Stimulated activated naive B cell treated with anti-CD40 and anti-IgM and Interleukin-4, amounts not matched to agents 10 μg/mL and 1 μg/mL and 100 μg/mL, for 72 hours (primary cell): ENCODE measurements at regions not wholly inside any gene's neighbourhood (a gene's known extent, or its start where the extent isn't known, plus 50 kb on each side); places are given as distances from the start of the nearest gene placed in this dataset.
A peak's percentile ranks its signal among the peaks of the same experiment; 100 is the strongest.

Source experiments
- ATAC-seq, 2 donors: fragments of 150-1000 bp; cut with Tn5 transposase; replicated peaks; 2 replicates each; pipeline ENCODE4 v1.10.0; 2021; ENCODE audit warnings: moderate library complexity in 1 of 2
- DNase-seq: peaks from one replicate; pipeline ENCODE4 v3.0.0; 2021
- H3K27ac Mint-ChIP-seq: one replicate; pipeline ENCODE4 v1.8.0; 2022; ENCODE audit warnings: mild to moderate bottlenecking, mixed read lengths
- H3K27me3 Mint-ChIP-seq, 2 donors: one replicate each; pipeline ENCODE4 v1.8.0; 2022; ENCODE audit warnings: mixed read lengths in 2 of 2
- H3K36me3 Mint-ChIP-seq, 2 donors: one replicate each; pipeline ENCODE4 v1.8.0; 2022; ENCODE audit warnings: mixed read lengths in 2 of 2, mild to moderate bottlenecking in 1 of 2
- H3K4me1 Mint-ChIP-seq, 2 donors: one replicate each; pipeline ENCODE4 v1.8.0; 2022; ENCODE audit warnings: mixed read lengths in 2 of 2, mild to moderate bottlenecking in 1 of 2
- H3K4me3 Mint-ChIP-seq, 2 donors: one replicate each; pipeline ENCODE4 v1.8.0; 2022; ENCODE audit warnings: mild to moderate bottlenecking in 2 of 2, mixed read lengths in 2 of 2, moderate library complexity in 1 of 2
- H3K9me3 Mint-ChIP-seq, 2 donors: one replicate each; pipeline ENCODE4 v1.8.0; 2022; ENCODE audit warnings: mixed read lengths in 2 of 2, mild to moderate bottlenecking in 1 of 2

DNA sequence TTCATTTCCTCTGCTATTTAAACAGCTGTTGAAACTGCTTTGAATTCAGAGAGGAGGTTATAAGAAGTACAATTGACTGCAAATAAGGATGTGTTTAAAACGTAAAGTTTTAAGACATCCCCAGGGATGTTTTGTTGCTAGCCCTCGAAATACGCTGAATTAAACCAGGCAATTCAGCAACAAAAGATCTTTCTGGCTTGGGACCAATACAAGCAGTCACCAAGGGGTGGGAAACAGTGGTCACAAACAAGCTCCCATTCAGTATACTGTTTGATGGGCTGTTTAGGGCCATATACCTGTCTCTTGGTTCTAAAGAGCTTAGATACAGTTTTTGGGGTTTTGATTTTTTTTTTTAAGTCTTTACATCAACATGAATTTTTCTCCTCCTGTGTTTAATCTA lies 446.3 kb upstream of the POT1 start:
- Mint-ChIP-seq H3K9me3 (no peaks in the 10 kb centered on the region), H3K4me1 (no peaks in the 10 kb centered on the region), H3K27ac (no peak overlapping the region), H3K4me3 (no peak overlapping the region), H3K27me3 (no peaks in the 10 kb centered on the region), H3K36me3 (no peaks in the 10 kb centered on the region)
- no peak for ATAC-seq
- no peak for DNase-seq

DNA sequence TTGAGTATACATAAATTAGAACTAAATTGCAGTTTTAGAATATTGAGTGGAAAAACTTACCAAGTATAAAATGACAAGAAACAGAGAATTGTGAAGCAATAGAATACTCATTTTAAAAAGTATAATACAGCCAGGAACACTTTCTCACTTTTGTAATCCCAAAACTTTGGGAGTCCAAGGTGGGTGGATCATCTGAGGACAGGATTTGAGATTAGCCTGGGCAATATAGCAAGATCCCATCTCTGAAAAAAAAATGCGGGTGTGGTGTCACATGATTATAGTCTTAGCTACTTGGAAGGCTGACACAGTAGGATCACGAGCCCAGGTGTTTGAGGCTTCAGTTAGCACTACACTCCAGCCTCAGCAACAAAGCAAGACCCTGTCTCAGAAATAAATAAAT lies 440.9 kb upstream of the POT1 start:
- Mint-ChIP-seq H3K4me1 (no peaks in the 10 kb centered on the region), H3K9me3 (no peaks in the 10 kb centered on the region), H3K27ac (no peak overlapping the region), H3K36me3 (no peaks in the 10 kb centered on the region), H3K27me3 (no peaks in the 10 kb centered on the region), H3K4me3 (no peak overlapping the region)
- DNase-seq (no peak), ATAC-seq (no peak)

DNA sequence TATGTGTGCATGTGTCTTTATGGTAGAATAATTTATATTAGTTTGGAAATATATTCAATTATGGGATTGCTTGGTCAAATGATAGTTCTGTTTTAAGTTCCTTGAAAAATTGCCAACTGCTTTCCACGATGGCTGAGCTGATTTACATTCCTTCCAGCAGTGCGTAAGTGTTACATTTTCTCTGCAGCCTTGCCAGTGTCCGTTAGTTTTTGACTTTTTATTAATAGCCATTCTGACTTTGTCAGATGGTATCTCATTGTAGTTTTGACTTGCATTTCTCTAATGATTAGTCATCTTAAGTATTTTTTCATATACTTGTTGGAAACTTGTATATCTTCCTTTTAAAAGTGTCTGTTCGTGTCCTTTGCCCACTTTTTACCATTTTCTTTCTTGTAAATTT lies 434.2 kb upstream of the POT1 start:
- Mint-ChIP-seq H3K27ac (no peak overlapping the region), H3K36me3 (no peaks in the 10 kb centered on the region), H3K27me3 (no peaks in the 10 kb centered on the region), H3K9me3 (peaks cover 1 to 4% of the 10 kb centered on the region in 2 donors), H3K4me3 (no peak overlapping the region), H3K4me1 (no peaks in the 10 kb centered on the region)
- ATAC-seq (no peak), DNase-seq (no peak)

DNA sequence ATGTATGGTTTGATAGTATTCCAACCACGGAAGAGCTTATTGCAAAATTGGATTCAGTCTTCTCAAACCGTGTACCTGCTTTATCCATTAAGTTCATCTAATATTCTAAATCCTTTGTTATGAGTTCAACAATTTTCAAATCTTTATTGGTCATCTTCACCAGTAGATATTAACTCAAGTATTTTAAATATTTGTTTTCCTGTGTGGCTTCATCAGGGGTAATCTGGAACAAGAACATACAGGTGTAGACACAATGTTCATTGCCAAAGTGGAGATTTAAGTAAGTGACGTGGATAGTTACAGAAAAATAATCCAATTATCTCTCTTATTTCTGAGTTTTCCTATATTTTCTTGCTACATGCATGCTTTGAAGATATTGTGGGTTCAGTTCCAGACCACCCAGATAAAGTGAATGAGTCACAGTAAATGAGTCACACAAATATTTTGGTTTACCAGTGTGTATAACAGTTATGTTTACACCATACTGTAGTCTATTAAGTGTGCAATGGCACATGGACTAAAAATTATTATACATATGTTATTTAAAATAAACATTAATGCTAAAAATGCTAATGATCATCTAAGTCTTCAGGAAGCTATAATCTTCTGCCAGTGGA lies 429.0 kb upstream of the POT1 start:
- H3K27ac Mint-ChIP-seq: no peak overlapping the region
- no peak for ATAC-seq
- no peaks in the 10 kb centered on the region for H3K27me3 Mint-ChIP-seq
- no peak for DNase-seq
- H3K4me3 Mint-ChIP-seq: no peak overlapping the region
- H3K36me3 Mint-ChIP-seq: no peaks in the 10 kb centered on the region
- no peaks in the 10 kb centered on the region for H3K4me1 Mint-ChIP-seq
- peaks cover 4 to 5% of the 10 kb centered on the region in 2 donors for H3K9me3 Mint-ChIP-seq

DNA sequence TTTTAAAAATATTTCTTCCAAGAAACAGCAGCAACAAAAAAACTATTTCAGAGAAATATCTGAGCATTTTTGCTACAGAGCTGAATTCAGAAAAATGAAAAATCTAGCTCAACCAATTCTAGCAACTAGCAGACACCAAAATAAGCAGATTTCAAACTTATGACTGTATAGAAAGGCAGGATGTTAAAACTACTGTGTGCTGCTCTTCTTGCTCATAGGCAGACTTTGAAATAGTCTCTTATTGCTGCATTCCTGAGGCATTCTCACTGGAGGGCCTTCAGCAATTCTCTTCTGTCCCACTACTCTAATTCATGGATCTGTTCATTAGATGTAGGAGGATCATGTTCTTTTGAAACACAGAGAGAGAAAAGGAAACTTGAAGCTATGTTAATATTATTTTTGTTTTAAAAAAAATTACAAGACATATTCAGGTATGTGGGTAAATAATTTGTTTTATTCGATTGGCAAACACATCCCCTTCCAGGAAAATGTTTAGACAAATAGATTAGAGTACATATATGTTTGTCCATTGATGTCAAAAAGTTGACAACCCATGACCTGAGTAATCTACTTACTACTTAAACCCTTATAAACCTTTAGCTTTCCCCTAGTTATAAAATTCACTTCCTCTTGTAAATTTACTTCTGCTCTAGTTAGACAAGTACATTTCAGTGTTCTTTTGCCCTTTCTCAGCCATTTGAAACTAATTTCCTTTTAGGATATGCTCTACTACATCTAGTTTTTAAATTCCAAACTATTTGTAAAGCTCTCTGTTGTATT lies 428.2 kb upstream of the POT1 start:
- no peak overlapping the region for H3K27ac Mint-ChIP-seq
- ATAC-seq (no peak), DNase-seq (no peak)
- H3K4me3 Mint-ChIP-seq: no peak overlapping the region
- H3K36me3 Mint-ChIP-seq: no peaks in the 10 kb centered on the region
- H3K9me3 Mint-ChIP-seq: peaks cover 4 to 5% of the 10 kb centered on the region in 2 donors
- H3K27me3 Mint-ChIP-seq: no peaks in the 10 kb centered on the region
- H3K4me1 Mint-ChIP-seq: no peaks in the 10 kb centered on the region

DNA sequence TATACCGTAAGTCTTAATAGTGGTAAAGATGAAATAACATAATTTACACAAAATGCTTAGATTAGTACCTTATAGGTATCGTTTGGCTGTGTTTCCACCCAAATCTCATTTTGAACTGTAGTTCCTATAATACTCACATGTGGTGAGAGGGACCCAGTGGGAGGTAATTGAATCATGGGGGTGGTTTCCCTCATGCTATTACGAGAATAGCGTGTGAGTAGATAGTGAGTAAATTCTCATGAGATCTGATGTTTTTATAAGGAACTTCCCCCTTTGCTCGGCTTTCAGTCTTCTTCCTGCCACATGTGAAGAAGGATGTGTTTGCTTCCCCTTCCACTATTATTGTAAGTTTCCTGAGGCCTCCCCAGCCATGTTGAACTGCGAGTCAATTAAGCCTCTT lies 426.3 kb upstream of the POT1 start:
- Mint-ChIP-seq H3K9me3 (peaks cover 4 to 5% of the 10 kb centered on the region in 2 donors), H3K4me3 (peak overlapping the region in 1 of 2 donors; percentile 51), H3K27me3 (no peaks in the 10 kb centered on the region), H3K36me3 (no peaks in the 10 kb centered on the region), H3K4me1 (peaks cover 0 to 6% of the 10 kb centered on the region in 2 donors), H3K27ac (no peak overlapping the region)
- ATAC-seq: peak; percentile 94 to 97
- peak; percentile 22 for DNase-seq

DNA sequence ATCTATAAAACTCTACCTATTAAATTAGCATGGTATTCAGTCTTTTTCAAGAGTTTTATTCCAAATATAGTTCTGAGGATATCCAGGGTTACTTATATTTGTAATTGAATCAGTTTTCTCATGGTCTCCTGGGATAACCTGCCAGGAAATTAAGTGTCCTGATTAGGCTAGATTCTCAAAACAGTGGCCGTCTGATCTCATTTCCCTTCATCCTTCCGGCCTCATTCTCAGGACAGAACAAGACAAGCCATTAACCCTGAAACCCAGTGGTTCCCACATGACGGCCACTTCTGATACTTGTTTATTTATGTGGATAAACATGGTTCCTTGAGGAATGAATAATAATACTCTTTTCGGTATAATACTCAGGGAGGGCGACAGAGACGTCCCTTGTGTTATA lies 417.6 kb upstream of the POT1 start:
- ATAC-seq (no peak), DNase-seq (no peak)
- Mint-ChIP-seq H3K36me3 (no peaks in the 10 kb centered on the region), H3K4me1 (peaks cover 0 to 6% of the 10 kb centered on the region in 2 donors), H3K27me3 (no peaks in the 10 kb centered on the region), H3K4me3 (no peak overlapping the region), H3K9me3 (peaks cover 0 to 2% of the 10 kb centered on the region in 2 donors), H3K27ac (no peak overlapping the region)

DNA sequence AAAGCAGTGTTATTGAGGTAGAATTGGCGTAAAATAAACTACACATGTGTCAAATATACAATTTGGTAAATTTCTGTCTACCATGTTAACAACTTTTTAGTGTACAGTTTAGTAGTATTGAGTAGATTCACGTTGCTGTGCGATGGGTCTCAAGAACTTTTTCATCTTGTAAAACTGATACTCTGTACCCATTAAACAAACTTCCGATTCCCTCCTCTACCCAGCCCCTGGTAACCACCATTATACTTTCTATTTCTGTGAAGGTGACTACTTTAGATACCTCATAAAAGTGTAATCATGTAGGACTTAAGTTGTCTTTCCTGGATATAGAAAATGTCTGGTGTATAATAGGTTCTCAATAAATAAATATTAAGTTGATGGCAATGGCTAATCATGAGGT lies 408.5 kb upstream of the POT1 start:
- ATAC-seq (no peak), DNase-seq (no peak)
- H3K4me1 Mint-ChIP-seq: no peaks in the 10 kb centered on the region

DNA sequence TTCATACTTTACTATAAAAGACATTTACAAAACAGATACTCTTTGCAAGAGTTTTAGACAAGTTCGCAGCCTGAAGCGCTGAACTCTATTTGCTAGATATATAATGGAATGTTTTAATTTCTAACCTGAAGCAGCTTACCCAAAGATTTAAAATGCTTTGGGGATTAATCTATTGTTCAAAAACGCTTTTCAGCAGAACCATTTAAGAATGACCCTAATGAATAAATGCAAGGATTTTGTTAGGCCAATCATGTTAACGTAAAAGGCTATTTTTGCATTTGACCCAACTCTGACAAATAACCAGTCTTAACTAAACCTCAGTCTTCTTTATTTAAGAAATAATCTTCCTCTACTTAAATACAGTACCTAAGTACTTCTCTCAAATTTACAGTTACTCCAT lies 406.7 kb upstream of the POT1 start:
- ATAC-seq (no peak), DNase-seq (no peak)
- Mint-ChIP-seq H3K27ac (no peak overlapping the region), H3K4me1 (no peaks in the 10 kb centered on the region), H3K4me3 (no peak overlapping the region), H3K27me3 (no peaks in the 10 kb centered on the region), H3K9me3 (peaks cover 0 to 8% of the 10 kb centered on the region in 2 donors), H3K36me3 (no peaks in the 10 kb centered on the region)

More for the DNA sequence above, 408.5 kb upstream of the POT1 start:
- H3K27ac Mint-ChIP-seq: no peak overlapping the region
- no peak overlapping the region for H3K4me3 Mint-ChIP-seq
- H3K9me3 Mint-ChIP-seq: peaks cover 0 to 5% of the 10 kb centered on the region in 2 donors
- no peaks in the 10 kb centered on the region for H3K36me3 Mint-ChIP-seq
- no peaks in the 10 kb centered on the region for H3K27me3 Mint-ChIP-seq

DNA sequence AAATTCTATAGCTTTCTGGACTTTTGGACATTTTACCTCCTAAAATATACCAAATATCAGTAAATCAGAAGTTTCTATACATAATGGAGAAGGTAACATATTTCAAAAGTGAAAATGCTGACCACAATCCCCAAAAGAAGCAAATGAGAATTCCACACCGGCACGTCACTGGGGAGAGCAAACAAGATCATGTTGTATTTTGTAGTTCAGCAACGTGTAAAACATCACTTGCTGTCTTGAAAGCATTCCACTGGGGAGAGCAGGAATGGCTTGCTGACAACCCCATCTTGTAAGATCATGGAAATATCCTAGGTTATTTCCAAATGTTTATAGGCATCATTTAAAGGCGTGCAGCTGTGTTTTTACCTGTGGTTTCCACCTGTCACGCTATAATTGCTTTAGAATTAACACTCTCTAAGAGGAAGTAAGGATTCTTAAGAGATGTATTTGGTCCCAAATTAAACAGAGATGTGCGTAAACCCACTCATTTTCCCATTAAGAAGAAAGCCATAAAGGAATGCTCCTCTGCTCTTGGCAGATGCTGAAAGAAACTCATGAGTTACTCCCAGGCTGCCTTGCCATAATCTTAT lies 397.1 kb upstream of the POT1 start:
- Mint-ChIP-seq H3K9me3 (peaks cover 0 to 2% of the 10 kb centered on the region in 2 donors), H3K36me3 (no peaks in the 10 kb centered on the region), H3K4me3 (no peak overlapping the region), H3K27ac (no peak overlapping the region), H3K27me3 (no peaks in the 10 kb centered on the region), H3K4me1 (no peaks in the 10 kb centered on the region)
- DNase-seq (no peak), ATAC-seq (no peak)

DNA sequence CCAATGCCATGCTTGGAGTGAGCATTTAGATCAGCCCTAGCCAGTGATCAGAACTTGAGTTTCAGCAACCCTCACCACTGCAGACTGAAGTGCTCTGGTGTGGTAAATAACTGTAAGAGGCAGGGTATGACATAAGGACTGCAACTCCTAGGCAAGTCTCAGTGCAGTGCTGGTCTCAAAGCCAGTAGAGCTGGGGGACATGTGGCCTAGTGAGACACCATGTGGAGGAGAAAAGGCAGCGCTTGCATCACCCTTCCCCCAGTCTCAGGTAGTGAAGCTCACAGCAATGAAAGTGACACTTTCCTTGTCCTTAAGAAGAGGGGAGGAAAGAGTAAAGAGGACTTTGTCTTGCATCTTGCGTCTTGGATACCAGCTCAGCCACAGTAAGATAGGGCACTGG lies 386.8 kb upstream of the POT1 start:
- Mint-ChIP-seq H3K4me1 (peaks cover 0 to 6% of the 10 kb centered on the region in 2 donors), H3K9me3 (peaks cover 9 to 10% of the 10 kb centered on the region in 2 donors), H3K27me3 (no peaks in the 10 kb centered on the region), H3K4me3 (no peak overlapping the region), H3K36me3 (no peaks in the 10 kb centered on the region), H3K27ac (no peak overlapping the region)
- ATAC-seq (peak; percentile 33 to 71), DNase-seq (no peak)

DNA sequence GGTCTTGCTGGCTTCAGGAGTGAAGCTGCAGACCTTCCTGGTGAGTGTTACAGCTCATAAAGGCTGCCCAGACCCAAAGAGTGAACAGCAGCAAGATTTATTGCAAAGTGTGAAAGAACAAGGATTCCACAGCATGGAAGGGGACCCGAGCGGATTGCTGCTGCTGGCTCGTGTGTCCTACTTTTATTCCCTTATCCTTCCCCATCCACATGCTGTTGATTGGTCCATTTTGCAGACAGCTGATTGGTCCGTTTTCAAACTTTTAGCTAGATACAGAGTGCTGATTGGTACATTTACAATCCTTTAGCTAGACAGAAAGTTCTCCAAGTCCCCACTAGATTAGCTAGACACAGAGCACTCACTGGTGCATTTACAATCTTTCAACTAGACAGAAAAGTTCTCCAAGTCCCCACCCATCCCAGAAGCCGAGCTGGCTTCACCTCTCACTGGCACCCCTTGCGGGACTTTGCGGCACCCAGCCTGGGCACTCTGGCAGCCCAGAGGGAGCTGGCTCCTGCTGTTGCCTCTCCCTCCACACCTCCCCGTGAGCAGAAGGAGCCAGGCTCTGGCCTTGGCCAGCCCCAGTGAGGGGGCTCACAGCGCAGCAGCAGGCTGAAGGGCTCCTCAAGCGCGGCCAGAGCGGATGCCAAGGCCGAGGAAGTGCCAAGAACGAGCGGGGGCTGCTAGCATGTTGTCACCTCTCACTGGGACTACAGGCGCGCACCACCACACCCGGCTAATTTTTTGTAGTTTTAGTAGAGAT lies 369.6 kb upstream of the POT1 start:
- Mint-ChIP-seq H3K4me3 (no peak overlapping the region), H3K9me3 (peaks cover 3 to 5% of the 10 kb centered on the region in 2 donors), H3K36me3 (no peaks in the 10 kb centered on the region), H3K27me3 (no peaks in the 10 kb centered on the region), H3K4me1 (no peaks in the 10 kb centered on the region), H3K27ac (no peak overlapping the region)
- ATAC-seq (no peak), DNase-seq (no peak)

DNA sequence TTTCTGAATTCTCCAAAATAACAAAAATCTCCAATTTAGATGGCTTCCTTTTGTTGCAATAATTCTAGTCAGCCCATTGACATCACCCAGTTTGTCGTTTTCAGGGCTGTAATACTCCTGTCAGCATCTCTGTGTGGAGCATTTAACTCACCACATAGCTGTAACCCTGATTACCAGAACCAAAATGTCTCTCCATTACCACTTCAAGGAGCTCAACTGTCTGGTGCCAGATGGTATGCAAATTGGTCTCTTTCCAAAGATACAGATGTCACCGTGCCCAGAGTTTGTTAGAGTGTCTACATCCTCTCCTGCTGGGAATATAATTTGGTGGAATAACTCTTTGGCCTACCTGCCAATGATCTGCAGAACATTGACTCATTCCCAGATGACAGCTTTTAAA lies 350.3 kb upstream of the POT1 start:
- Mint-ChIP-seq H3K27me3 (no peaks in the 10 kb centered on the region), H3K4me3 (no peak overlapping the region), H3K36me3 (no peaks in the 10 kb centered on the region), H3K4me1 (no peaks in the 10 kb centered on the region), H3K9me3 (peaks cover 5 to 7% of the 10 kb centered on the region in 2 donors), H3K27ac (no peak overlapping the region)
- DNase-seq (no peak), ATAC-seq (no peak)

DNA sequence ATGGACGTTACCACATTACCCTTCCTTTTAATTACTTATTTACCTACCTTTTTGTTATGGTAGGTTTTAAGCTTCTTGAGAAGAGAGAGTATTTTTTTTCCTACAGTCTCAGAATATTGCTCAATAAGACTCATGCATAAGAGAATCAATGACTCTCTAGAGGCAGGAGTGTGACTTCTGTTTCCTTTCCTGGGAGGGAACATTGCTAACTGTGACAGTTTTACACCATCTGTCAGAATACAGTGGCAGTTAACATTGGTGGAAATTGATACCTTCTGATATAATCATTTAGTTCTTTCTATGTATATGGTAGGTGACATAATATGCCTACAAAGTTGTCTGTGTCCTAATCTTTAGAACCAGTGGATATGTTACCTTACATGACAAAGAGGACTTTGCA lies 348.7 kb upstream of the POT1 start:
- no peaks in the 10 kb centered on the region for H3K27me3 Mint-ChIP-seq
- ATAC-seq (no peak), DNase-seq (no peak)
- peaks cover 5 to 14% of the 10 kb centered on the region in 2 donors for H3K9me3 Mint-ChIP-seq
- H3K27ac Mint-ChIP-seq: no peak overlapping the region
- no peak overlapping the region for H3K4me3 Mint-ChIP-seq
- H3K4me1 Mint-ChIP-seq: no peaks in the 10 kb centered on the region
- no peaks in the 10 kb centered on the region for H3K36me3 Mint-ChIP-seq
